NOMO-1 treated with DMSO at 0.1 percent for 48 hours (cell line): ENCODE measurements at regions not wholly inside any gene's neighbourhood (a gene's known extent, or its start where the extent isn't known, plus 50 kb on each side); places are given as distances from the start of the nearest gene placed in this dataset.
"Not testable (repeated sequence)": the region's sequence is repeated elsewhere in the genome, so short reads cannot be mapped to it uniquely, and the experiment has no call there.

Experiments used
- DNase-seq: peaks from one replicate; lab custom pipeline; 2025; ENCODE audit not compliant: unreplicated experiment; lab: John Stamatoyannopoulos, UW

DNA sequence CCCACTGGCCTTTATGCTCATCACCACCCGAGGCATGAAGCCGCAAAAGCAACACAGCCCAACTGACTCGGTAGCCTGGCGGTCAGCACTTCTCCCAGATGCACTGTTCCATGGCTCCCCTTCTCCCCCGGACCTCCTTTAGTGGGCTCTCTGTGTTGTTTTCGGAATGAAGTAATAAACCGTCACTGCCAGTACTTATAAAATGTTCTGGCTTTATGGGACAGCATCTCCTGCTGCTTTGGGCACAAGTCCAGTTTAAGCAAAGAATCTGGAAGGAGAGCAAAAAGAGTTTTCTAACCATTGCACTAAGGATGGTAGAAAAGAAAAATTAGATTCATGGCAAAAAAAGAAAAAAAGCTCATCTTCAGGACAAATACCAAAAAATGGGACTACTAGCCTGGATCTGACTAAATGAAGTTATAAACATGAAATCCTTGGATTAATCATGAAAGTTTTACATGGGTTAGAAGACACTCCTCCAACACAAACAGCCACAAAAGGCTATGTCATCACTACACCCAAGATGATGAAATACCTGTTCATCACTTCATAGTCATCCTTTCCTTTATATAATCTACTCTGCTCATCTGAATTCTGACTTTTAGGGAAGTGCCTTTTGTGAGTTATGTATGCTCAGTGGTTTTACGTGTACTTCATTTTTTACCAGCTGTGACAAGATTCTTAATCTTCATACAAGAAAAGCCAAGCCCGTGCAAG is 89.5 kb upstream of the UBE2E2 start:
- DNase-seq: peak; percentile 96

DNA sequence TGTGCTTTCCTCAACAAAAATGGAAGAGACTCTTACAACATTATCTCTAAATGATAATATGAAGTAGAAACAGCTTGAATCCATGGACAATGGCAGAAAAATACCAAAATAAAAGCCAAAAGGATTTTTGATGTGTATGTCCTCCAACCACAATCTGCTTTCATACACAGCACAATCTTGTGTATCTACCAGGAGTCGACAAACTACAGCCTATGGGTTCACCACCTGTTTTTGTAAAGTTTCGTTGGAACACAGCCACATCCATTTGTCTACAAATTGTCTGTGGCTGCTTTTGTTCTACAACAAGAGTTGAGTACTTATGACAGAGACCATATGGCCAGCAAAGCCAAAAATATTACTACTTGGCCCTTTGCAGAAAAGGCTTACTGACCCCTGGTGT is 88.7 kb upstream of the UBE2E2 start:
- no peak for DNase-seq

DNA sequence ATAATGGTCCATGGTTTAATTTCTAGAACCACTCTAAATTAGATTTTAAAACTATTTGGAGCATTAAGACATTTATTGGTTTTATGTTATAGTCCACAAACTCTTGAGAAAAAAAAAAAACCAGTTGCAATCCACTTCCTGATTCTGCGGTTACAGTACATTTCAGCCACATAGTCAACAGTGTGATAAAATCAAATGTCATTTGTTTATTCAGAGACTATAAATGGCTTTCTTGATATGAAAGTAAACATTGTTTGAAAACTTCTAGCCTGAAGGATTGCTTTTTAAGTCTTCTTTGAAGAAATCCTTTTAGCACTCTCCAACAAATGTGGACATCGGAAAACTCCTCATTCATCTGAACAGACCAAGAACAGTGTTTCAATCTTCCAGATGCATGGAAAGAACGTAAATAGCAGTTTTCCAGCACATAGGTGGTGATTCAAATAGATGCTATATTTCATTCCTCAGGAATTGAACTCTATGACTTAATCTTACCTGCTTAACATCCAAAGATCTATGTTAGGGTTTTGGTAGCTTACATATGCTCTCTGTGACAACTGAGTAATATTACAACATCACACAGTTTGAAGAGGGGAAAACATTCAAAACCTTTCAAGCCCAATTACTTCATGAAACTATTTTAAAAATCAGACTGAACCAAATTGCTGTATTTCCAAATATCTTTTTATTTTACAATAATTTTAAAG is 87.8 kb upstream of the UBE2E2 start:
- peak; percentile 55 for DNase-seq

DNA sequence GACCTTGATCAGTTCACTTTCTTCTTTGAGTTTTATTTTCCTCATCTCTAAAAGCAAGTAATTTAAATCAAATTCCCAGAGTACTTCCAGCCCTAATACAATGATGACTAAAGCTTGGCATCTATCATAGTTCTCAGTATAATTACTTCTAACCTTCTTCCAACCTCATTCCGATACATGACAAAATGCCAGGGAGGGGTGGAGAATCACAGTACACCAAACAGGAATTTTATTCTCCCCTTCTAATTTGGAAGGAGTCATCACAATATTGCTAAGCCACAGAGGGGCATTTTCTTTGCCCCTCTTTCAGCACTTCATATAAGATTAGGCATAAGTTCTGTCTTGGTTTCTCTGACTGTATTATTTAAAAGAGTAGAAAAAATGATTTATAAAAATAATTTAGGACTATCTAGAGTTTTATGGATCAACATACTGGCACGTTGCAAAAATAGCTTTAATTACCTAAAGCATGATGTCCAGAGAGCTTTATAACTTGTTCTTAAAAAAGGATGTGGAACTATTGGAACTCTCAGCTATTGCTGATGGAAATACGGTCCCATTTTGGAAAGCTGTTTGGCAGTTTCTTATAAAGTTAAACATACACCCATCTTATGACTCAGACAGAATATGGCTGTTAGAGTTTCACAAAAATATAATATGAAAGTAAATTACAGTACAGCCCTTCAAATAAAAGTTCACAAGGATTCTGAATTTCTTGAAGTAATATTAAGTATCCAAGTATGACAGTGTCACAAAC is 86.9 kb upstream of the UBE2E2 start:
- no peak for DNase-seq

DNA sequence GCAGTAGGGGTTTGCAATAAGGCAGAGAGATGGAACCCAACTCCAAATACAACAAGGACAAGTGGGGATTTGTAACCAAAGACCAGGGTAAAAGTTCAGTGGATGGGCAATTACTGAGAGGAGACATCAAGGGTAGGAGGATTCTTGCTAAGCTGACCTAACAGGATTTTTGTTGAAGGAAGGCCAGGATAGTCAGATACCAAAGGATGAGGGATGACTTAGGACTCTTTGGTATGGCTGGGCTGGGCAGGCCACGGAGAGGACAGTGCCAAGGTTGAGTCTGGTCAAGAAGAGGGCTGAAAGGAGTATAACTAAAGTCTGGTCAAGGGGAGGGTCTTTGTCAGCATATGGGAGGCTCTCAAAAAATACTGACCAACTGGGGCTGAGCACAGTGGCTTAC is 85.3 kb upstream of the UBE2E2 start:
- DNase-seq: no peak

DNA sequence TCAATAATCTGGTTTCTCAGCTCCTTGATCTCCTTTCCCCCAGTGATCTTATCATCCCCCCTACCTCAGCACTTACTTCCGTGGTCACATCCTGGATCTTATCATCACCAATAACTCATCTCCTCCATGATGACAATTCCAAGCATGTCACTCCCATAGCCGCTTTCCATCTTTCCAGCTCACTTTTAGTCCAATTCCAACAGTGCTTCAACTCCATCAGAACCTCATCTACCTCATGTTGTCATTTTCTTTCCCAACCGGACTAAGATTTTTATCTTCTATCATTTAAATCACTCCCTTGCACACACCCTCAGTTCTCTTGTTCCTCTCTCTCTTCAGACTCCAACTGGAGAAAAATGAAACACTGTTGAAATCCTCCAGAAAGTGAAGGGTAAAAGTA is 75.9 kb upstream of the UBE2E2 start:
- no peak for DNase-seq

DNA sequence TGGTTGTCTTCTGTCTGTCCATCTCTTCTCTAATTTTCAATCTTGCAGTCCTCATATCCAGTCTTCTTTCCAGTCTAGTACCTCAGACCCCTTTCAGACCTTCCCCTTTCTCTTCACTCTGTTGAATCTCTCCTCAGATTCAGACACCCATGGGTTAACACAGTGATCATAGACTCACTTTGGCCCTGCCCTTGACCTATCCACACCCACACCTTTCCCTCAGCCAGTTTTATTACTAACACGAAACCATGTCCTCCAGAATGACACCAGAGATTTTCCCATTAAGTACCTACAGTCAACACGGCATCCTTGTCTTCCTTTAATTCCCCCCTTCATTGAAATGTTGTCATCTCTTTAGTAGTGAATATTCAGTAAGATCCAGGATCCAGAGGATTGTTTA is 74.5 kb upstream of the UBE2E2 start:
- DNase-seq: no peak

DNA sequence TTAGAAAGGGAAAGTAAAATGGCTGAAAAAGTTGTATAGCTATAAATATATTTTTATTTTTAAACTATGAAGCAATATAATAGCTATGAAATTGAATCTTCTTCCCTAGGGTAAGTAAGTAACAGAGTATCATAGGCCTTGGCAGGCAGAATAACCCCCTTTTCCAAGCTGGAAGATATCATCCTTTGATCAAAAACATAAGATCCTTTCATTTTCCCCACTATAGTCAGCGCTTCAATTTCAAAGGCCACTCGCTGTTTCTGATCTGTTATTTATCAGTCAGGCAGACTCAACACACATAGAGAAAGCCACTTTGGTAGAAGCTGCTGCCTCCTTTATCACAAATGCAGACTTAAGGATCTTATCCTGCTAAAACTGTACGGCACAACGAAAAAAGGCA is 74.0 kb upstream of the UBE2E2 start:
- no peak for DNase-seq

DNA sequence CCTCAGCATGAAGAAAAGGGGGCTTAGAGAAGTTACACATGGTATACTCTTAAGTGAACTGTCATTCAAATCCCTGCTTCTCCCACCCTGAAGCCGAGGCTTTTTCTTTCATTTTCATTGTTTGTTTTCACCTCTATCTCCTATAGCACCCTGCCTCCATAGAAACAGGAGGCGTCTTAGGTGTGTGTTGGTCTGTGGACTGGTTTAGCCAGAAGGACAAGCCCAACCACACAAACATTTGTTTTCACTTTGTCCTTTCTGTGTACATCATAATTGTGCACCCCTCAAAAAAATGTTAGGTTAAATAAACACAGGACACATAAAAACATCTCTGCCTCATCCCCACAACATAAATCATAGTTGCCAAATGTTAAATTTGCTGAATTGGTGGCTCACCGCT is 73.3 kb upstream of the UBE2E2 start:
- no peak for DNase-seq

DNA sequence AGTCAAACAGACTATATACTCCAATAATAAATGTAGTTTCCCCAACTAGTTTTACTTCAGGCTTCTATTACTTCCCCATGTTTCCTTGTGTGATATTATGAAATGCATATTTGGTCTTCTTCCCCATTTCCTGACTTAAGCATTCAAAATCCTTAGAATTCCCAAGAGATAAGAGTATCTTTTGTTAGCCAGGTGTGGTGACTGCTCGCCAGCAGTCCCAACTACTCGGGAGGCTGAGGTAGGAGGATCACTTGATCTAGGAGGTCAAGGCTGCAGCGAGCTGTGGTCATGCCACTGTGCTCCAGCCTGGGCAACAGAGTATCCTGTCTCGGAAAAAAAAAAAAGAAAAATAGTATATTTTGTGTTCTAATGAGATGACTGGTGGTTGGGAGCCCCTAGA is 72.7 kb upstream of the UBE2E2 start:
- no peak for DNase-seq

DNA sequence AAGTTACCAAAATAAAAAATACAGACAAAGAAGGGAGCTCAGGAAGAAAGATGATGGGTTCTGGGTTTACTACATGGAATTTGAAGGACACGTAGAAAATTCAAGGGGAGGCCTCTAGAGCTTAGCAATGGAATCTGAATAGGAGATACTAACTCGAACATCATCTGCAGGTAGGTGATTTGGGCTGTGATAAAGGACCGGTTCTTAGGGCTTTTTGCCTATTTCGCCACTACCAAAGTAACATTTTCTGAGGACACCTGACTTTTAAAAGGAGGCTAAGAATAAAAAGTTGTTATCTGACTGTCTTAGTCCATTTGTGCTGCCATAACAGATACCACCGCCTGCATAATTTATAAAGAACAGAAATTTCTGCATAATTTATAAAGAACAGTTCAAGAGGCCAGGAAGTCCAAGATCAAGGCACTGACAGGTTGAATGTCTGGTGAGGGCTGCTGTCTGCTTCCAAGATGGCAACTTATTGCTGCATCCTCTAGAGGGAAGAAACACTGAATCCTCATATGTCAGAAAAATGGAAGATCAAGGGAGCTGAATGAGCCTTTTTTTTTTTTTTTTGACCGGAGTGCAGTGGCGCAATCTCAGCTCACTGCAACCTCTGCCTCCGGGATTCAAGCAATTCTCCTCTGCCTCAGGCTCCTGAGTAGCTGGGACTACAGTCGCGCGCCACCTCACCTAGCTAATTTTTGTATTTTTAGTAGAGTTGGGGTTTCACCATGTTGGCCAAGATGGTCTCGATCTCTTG is 67.9 kb upstream of the UBE2E2 start:
- DNase-seq: no peak

DNA sequence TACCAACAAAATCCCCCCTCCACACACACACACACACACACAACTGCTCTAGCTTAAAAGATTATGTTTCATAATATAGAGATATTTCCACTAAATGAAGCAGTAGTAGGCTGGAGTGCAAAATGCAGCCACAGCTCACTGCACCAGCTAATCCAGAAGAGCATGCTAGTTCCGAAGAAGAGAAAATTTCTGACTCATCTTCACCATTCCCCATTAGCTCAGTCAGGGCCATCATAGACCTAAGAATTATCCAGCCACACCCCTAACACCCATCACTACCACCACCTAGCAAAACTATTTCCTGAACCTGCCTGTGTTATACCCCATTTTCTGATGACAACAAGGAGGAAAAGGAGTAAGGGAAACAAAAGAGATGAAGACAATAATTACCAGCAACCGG is 67.1 kb upstream of the UBE2E2 start:
- no peak for DNase-seq

DNA sequence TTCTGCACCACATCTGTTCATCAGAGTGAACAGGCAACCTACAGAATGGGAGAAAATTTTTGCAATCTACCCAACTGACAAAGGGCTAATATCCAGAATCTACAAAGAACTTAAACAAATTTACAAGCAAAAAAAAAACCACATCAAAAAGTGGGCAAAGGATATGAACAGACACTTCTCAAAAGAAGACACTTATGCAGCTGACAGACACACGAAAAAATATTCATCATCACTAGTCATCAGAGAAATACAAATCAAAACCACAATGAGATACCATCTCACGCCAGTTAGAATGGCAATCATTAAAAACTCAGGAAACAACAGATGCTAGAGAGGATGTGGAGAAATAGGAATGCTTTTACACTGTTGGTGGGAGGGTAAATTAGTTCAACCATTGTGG is 59.1 kb upstream of the UBE2E2 start:
- not testable (repeated sequence) for DNase-seq

DNA sequence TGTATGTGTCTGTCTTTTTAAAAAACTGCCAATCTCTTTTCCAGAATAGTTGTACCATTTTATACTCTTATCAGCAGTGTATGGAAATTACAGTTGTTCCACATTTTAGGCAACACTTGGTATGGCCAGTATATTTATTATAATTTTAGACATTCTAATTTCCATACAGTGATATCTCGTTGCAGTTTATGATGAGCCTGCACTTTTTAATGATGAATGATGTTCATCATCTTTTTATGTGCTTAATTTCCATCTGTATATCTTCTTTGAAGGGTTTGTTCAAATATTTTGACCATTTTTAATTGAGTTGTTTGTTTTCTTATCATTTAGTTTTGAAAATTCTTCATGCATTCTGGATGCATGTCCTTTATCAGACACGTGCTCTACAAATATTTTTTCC is 57.0 kb upstream of the UBE2E2 start:
- DNase-seq: no peak

DNA sequence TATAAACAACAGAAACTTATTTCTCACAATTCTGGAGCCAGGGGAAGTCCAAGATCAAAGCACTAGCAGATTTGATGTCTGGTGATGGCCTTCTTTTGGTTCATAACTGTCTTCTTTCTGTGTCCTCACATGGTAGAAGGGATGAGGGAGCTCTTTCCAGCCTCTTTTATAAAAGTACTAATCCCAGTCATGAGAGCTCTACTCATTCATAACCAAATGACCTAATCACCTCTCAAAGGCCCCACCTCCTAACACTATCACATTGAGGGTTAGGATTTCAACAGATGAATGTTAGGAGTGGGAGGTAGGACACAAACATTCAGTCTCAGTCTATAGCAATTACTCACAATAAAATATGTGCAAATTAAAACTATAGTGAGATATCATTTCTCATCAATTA is 50.1 kb upstream of the UBE2E2 start:
- no peak for DNase-seq
